HepG2 (cell line): ENCODE measurements at regions not wholly inside any gene's neighbourhood (a gene's known extent, or its start where the extent isn't known, plus 50 kb on each side); places are given as distances from the start of the nearest gene placed in this dataset.
A peak's percentile ranks its signal among the peaks of the same experiment; 100 is the strongest.

Experiments used
- DNMT1 ChIP-seq: sonication (generic); formaldehyde crosslinking; IDR thresholded peaks from 2 replicates; pipeline ENCODE4 v1.5.1; 2020; ENCODE audit warnings: mild to moderate bottlenecking, missing genetic modification reagents
- HMG20A ChIP-seq: IDR thresholded peaks from 2 replicates; pipeline ENCODE4 v1.6.1; 2016; ENCODE audit warnings: borderline replicate concordance
- HNRNPL ChIP-seq: fragments of 200-400 bp; formaldehyde crosslinking; IDR thresholded peaks from 2 replicates; pipeline ENCODE4 v1.6.1; 2017; ENCODE audit warnings: mild to moderate bottlenecking, low read depth, low read length
- KLF12 ChIP-seq: sonication (generic); formaldehyde crosslinking; IDR thresholded peaks from 2 replicates; pipeline ENCODE4 v1.4.0; 2020; ENCODE audit warnings: missing genetic modification reagents, borderline replicate concordance
- KMT2A ChIP-seq: sonication (generic); formaldehyde crosslinking; IDR thresholded peaks from 2 replicates; pipeline ENCODE4 v1.4.0; 2020; ENCODE audit warnings: missing genetic modification reagents
- MAFK ChIP-seq, 2 experiments: IDR thresholded peaks in 1 of 2; conservative IDR thresholded peaks in 1 of 2; 2 replicates each; pipeline ENCODE4 v1.6.1; 2011; ENCODE audit warnings: improper control_type of control experiment in 2 of 2, low read length in 2 of 2
- NAIF1 ChIP-seq: sonication (generic); formaldehyde crosslinking; IDR thresholded peaks from 2 replicates; pipeline ENCODE4 v1.5.0; 2020; ENCODE audit warnings: mild to moderate bottlenecking, missing genetic modification reagents, borderline replicate concordance
- PRDM15 ChIP-seq: sonication (generic); formaldehyde crosslinking; IDR thresholded peaks from 2 replicates; pipeline ENCODE4 v1.4.0; 2020; ENCODE audit warnings: missing genetic modification reagents
- TIGD3 ChIP-seq: sonication (generic); formaldehyde crosslinking; IDR thresholded peaks from 2 replicates; pipeline ENCODE4 v1.5.1; 2020; ENCODE audit warnings: mild to moderate bottlenecking, missing genetic modification reagents, borderline replicate concordance
- ZEB1 ChIP-seq: IDR thresholded peaks from 2 replicates; pipeline ENCODE4 v1.6.1; 2012; ENCODE audit warnings: mild to moderate bottlenecking, low read depth, inconsistent platforms; ENCODE audit not compliant: insufficient replicate concordance
- ZNF343 ChIP-seq: sonication (generic); formaldehyde crosslinking; IDR thresholded peaks from 2 replicates; pipeline ENCODE4 v1.4.0; 2020; ENCODE audit warnings: mild to moderate bottlenecking, missing genetic modification reagents
- ZNF383 ChIP-seq: sonication (generic); formaldehyde crosslinking; IDR thresholded peaks from 2 replicates; pipeline ENCODE4 v1.4.0; 2020; ENCODE audit warnings: missing genetic modification reagents, mild to moderate bottlenecking, borderline replicate concordance
- ZNF547 ChIP-seq: sonication (generic); formaldehyde crosslinking; IDR thresholded peaks from 2 replicates; pipeline ENCODE4 v1.5.1; 2020; ENCODE audit warnings: mild to moderate bottlenecking, missing genetic modification reagents
- ZNF589 ChIP-seq: sonication (generic); formaldehyde crosslinking; conservative IDR thresholded peaks from 2 replicates; pipeline ENCODE4 v1.8.0; 2022; ENCODE audit warnings: mild to moderate bottlenecking, moderate library complexity, missing genetic modification reagents
- ZNF816 ChIP-seq: sonication (generic); formaldehyde crosslinking; IDR thresholded peaks from 2 replicates; pipeline ENCODE4 v1.8.0; 2022; ENCODE audit warnings: missing genetic modification reagents, mild to moderate bottlenecking, borderline replicate concordance
- TF ChIP-seq, protein P1 (sequence below): sonication (generic); formaldehyde crosslinking; IDR thresholded peaks from 2 replicates; pipeline ENCODE4 v1.4.0; 2020; ENCODE audit warnings: mild to moderate bottlenecking, missing genetic modification reagents, borderline replicate concordance
- TF ChIP-seq, protein P2 (sequence below): sonication (generic); formaldehyde crosslinking; IDR thresholded peaks from 2 replicates; pipeline ENCODE4 v1.8.0; 2022; ENCODE audit warnings: missing genetic modification reagents, mild to moderate bottlenecking, borderline replicate concordance

DNA sequence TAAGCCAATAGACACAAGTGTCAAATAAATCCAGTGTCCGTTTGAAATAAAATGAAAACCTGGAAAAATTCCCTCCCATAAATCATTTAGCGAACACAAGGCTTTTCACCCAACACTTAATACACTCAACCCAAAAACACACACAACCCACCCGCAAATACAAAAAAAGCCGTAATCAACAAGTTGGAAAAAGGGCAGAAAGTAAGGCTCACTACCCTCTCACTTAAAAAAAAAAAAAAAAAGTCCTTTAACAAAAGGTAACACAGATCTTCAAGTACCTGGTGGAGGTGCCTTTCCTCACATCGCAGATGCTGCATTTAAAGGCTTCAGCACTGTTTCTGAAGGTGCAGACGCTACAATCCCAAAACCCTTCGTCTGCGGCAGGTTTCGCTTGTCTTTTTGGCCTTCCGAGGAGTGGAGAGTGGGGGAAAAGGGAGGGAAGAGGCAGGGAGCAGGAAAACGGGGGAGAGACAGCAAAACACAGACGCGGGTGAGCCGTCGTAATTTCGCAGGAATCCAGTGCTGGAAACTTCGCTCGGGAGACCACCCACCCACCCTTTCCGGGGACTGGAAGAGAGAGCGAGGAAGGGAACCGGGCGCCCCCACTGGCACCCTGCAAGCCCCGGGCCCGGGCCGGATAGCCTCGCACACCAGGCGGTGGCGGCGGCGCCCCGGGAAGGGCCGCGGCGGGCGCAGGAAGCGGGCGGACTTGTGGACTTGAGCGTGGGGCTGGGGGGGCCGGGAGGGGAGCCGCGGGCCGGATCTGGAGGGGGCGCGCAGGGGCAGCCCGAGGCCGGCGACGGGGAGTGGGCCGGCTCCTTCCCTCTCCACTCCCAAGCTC is 401.8 kb downstream of the SHQ1 start, which contains the start of gene RYBP (continued):
- TF ChIP-seq TIGD3 (CRISPR knock-in tag) = no peak
- no peak for TF ChIP-seq ZNF383 (CRISPR knock-in tag)
- no peak for TF ChIP-seq HMG20A (CRISPR knock-in tag)
- TF ChIP-seq, protein P1, sequence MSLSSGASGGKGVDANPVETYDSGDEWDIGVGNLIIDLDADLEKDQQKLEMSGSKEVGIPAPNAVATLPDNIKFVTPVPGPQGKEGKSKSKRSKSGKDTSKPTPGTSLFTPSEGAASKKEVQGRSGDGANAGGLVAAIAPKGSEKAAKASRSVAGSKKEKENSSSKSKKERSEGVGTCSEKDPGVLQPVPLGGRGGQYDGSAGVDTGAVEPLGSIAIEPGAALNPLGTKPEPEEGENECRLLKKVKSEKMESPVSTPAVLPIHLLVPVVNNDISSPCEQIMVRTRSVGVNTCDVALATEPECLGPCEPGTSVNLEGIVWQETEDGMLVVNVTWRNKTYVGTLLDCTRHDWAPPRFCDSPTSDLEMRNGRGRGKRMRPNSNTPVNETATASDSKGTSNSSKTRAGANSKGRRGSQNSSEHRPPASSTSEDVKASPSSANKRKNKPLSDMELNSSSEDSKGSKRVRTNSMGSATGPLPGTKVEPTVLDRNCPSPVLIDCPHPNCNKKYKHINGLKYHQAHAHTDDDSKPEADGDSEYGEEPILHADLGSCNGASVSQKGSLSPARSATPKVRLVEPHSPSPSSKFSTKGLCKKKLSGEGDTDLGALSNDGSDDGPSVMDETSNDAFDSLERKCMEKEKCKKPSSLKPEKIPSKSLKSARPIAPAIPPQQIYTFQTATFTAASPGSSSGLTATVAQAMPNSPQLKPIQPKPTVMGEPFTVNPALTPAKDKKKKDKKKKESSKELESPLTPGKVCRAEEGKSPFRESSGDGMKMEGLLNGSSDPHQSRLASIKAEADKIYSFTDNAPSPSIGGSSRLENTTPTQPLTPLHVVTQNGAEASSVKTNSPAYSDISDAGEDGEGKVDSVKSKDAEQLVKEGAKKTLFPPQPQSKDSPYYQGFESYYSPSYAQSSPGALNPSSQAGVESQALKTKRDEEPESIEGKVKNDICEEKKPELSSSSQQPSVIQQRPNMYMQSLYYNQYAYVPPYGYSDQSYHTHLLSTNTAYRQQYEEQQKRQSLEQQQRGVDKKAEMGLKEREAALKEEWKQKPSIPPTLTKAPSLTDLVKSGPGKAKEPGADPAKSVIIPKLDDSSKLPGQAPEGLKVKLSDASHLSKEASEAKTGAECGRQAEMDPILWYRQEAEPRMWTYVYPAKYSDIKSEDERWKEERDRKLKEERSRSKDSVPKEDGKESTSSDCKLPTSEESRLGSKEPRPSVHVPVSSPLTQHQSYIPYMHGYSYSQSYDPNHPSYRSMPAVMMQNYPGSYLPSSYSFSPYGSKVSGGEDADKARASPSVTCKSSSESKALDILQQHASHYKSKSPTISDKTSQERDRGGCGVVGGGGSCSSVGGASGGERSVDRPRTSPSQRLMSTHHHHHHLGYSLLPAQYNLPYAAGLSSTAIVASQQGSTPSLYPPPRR (CRISPR knock-in tag) = no peak; the same call in 1 of the 2 replicates
- TF ChIP-seq ZNF547 (CRISPR knock-in tag) = no peak
- TF ChIP-seq ZNF816 (CRISPR knock-in tag) = no peak
- TF ChIP-seq ZNF589 (CRISPR knock-in tag) = no peak
- no peak for TF ChIP-seq ZEB1
- no peak for TF ChIP-seq NAIF1
- no peak for TF ChIP-seq KLF12 (CRISPR knock-in tag)
- TF ChIP-seq, protein P2, sequence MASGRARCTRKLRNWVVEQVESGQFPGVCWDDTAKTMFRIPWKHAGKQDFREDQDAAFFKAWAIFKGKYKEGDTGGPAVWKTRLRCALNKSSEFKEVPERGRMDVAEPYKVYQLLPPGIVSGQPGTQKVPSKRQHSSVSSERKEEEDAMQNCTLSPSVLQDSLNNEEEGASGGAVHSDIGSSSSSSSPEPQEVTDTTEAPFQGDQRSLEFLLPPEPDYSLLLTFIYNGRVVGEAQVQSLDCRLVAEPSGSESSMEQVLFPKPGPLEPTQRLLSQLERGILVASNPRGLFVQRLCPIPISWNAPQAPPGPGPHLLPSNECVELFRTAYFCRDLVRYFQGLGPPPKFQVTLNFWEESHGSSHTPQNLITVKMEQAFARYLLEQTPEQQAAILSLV = no peak
- 0 out of 2 replicates have a peak, but pooled peaks have one; percentile 39 for TF ChIP-seq ZNF343 (CRISPR knock-in tag)
- TF ChIP-seq MAFK (conservative IDR thresholded peaks at IDR 0.05 in 1 of 2, IDR thresholded peaks at IDR 0.05 in 1 of 2; ENCODE audit: low read length in 2 of 2) = no peak
- TF ChIP-seq PRDM15 = no peak; the same call in 1 of the 2 replicates
- TF ChIP-seq HNRNPL = no peak
- no peak for TF ChIP-seq KMT2A
- no peak for TF ChIP-seq DNMT1
